GM18873 (cell line): ENCODE measurements at regions not wholly inside any gene's neighbourhood (a gene's known extent, or its start where the extent isn't known, plus 50 kb on each side); places are given as distances from the start of the nearest gene placed in this dataset.
"Not testable (repeated sequence)": the region's sequence is repeated elsewhere in the genome, so short reads cannot be mapped to it uniquely, and the experiment has no call there.

ENCODE experiments used
- ATAC-seq: cut with Tn5 transposase; IDR thresholded peaks from one replicate; pipeline ENCODE4 v1.9.1; 2021; ENCODE audit warnings: mild to moderate bottlenecking, moderate library complexity, moderate number of reproducible peaks; ENCODE audit not compliant: unreplicated experiment, low FRiP score

- no peak for ATAC-seq
These were observed 702.4 kb upstream of the EPHA5 start for GRCh38 chr4:66372706-66373105.

DNA sequence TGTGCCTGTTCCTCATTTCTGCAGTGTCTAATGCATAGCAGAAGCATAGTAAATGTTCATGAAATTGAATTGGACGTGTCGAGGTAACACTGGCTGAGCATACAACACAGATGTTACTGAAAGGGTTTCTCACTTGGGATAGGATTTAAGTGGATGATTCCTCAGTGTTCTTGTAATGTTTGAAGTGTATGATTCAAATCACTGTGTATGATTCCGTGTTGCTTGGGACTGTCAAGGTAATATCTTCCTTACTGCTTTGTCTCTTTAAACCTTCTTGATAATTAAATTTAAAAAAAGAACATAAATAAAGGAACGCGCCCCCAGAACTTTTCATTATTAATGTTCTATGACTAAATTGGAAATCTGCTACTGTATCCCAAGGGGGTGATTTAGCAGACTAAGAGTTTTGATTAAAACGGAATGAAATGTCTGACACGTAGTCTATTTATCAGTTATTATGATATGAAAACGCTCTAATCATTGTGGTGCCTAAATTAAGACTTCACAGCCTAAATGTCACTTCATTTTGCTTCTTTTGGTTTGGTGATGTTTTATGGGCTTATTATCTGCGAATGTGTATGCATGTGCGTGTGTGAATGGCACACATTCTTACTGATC is 696.9 kb upstream of the EPHA5 start:
- ATAC-seq, result no peak

- ATAC-seq, result not testable (repeated sequence)
These were observed 690.1 kb upstream of the EPHA5 start for GRCh38 chr4:66360395-66360794.

DNA sequence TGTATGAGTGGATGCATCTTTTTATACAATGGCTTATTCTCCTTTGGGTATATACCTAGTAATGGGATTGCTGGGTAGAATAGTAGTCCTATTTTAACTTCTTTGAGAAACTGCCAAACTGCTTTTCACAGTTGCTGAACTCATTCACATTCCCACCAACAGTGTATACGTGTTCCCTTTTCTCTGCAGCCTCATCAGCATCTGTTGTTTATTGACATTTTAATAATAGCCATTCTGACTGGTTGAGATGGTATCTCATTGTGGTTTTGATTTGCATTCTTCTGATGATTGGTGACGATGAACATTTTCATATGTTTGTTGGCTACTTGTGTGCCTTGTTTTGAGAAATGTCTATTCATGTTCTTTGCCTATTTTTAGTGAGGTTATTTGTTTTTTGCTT is 687.0 kb upstream of the EPHA5 start:
- no peak for ATAC-seq

DNA sequence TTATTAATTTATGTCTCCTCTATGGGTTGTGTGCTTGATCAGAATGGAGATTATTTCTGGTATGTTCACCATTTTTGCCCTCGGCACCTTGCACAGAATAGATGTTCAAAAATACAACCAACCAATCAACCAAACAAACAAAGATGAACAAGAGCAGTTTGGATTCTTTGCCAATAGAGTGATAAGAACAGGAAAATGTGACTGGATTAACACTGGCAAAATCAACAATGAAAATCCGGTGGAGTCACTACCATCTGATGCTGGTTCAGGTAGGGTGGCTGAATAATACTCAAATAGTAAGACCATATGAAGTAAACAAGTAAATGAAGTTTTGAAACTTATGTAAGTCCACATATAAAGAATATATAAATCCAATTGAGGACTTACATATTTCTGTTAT is 685.0 kb upstream of the EPHA5 start:
- no peak for ATAC-seq

- no peak for ATAC-seq
These were observed 681.5 kb upstream of the EPHA5 start for GRCh38 chr4:66351761-66352160.

GRCh38 chr4:66340286-66340893 is 670.1 kb upstream of the EPHA5 start:
- no peak for ATAC-seq

DNA sequence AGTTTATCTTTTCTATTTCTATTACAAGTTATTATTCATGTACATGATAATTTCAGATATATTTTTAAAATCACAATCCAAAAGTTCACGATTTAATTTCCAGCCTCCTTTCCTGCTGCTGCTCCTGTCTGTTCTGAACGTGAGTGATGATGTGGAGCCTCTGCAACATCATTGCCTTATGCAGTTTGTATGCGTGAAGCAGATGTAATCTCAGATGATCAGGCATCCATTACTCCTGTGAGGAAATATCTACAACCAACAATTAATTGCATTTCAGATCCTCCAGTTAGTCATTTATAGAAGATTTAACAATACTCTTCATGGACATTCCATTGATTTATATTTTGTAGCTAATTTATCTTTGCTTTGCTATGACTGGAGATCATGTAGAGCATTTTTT is 668.7 kb upstream of the EPHA5 start:
- no peak for ATAC-seq

DNA sequence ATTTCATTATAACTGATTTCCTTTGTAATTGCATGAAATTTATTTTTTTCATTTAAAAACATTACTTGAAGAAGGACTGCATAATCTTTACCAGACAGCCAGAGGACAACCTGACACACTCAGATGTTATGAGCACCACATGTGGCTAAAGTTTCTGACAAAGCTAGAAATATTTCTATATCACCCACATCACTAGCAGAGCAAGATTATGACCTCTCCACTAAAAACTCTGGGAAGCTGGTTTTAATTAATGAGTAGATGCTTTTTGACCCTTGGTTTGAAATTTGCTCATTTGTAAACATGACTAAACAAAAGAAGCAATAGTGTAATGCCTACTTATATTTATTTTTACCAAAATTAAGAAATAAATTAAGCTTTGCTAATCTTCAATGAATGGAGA is 661.5 kb upstream of the EPHA5 start:
- no peak for ATAC-seq

- no peak for ATAC-seq
These were observed 659.8 kb upstream of the EPHA5 start for GRCh38 chr4:66330125-66330524.

DNA sequence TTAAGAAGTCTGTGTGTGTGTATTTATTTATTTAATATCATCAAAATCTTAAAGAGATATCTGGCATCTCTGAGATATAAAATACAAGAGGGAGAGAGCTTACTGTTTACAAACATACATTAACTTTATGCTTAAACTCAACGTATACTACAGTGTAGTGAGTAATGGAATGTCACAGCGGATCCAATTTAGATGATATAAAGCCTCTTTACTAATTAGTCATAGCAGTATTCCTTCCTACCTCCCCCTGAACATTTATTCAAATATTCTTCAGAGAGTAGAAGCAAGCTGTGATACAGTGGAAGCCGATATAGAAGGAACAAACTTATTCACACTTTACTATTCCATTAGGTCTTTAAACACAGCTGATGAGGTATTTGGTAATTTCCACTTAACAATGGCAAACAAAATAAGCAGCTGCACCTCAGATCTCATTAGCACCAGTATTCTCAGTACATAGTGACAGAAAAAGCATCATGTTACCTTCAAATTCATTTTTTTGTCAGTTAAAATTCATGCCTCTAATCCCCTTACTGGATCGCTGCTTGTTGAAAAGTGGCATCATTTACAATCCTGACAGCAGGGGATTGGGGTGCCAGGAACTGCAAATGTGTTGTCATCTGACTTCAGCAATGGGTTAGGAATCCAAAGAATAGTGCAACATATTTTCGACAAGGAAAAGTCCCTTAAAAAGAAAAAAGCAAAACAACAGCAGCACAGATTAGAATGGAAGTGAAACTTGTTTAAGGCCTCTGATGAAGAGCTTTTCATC is 658.7 kb upstream of the EPHA5 start:
- no peak for ATAC-seq

GRCh38 chr4:66307641-66308438 is 637.6 kb upstream of the EPHA5 start:
- ATAC-seq, result no peak

DNA sequence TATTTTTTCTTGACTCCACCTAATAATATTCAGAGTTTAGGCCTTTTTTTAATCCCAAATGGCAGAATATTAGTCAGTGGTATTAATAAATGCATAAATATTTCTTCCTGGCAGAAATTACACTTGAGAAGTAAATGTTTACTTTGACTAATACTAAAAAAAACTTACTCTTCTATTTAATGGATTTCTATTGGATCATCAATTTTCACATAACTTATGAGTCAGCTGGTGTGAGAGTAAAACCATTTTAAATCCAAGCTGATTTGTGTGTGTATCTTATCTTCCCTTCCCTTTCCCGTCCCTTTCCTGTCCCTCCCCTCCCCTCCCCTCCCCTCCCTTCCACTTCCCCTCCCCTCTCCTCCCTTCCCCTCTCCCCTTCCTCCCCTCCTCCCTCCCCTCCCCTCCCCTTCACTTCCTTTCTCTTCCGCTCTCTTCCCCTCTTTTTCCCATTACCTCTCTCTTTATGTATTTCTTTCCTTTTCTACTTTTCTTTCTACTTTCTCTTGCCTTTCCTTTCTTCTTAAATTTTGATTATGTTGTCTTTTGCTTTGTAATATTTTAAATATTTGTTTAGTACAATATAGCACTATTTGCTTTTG is 630.1 kb upstream of the EPHA5 start:
- no peak for ATAC-seq

- no peak for ATAC-seq
These were observed 628.3 kb upstream of the EPHA5 start for GRCh38 chr4:66298569-66298968.

- no peak for ATAC-seq
These were observed 627.4 kb upstream of the EPHA5 start for GRCh38 chr4:66297703-66298102.

- ATAC-seq, result no peak
These were observed 624.3 kb upstream of the EPHA5 start for GRCh38 chr4:66294638-66295037.

DNA sequence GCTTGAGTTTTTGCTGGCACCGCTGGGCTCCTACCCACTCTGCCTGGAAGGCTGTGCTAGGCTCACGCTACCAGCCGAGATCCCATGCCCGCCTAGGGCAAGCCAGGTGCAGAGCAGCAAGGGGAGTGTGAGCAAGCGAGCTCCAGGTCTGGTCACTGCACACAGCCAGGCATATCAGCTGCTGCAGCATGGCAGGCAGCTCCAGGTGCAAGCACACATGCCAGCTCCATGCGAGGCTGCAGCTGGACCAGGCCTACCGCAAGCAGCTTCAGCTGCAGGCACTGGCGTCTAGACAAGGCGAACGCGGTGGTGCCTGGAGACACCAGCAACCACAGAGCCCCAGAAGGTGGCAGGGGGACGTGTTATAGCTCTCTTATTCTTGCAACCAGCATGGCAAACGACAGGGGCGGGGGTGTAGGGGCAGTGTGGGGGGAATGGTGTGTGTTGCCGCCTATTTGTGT is 614.7 kb upstream of the EPHA5 start:
- ATAC-seq, result no peak

DNA sequence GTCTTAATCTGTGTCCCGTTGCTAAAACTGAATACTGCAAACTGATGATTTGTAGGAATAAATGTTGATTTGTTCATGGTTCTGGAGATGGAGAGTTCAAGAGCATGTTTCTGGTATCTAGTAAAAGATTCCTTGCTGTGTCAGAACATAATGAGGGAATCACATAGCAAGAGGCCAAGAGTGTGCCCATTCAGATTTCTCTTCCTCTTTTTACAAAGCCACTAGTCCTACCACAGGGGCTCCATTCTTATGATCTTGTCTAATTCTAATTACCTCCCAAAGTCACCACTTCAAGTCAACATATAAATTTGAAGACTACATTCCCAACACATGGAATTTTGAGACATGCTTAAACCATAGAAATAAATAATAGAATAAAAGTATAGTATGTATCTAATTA is 608.8 kb upstream of the EPHA5 start:
- ATAC-seq, result no peak

- no peak for ATAC-seq
These were observed 605.2 kb upstream of the EPHA5 start for GRCh38 chr4:66275411-66276038.

- ATAC-seq, result no peak
These were observed 602.8 kb upstream of the EPHA5 start for GRCh38 chr4:66273110-66273509.
